HPDE6-E6E7 (cell line): ENCODE measurements at regions not wholly inside any gene's neighbourhood (a gene's known extent, or its start where the extent isn't known, plus 50 kb on each side); places are given as distances from the start of the nearest gene placed in this dataset.
A peak's percentile ranks its signal among the peaks of the same experiment; 100 is the strongest.
"Not testable (repeated sequence)": the region's sequence is repeated elsewhere in the genome, so short reads cannot be mapped to it uniquely, and the experiment has no call there.

ENCODE experiments used
- DNase-seq: peaks from one replicate; pipeline ENCODE4 v3.0.0; 2011; ENCODE audit warnings: missing footprints; ENCODE audit errors: extremely low spot score

GRCh38 chr3:166324401-166324800 is 487.2 kb upstream of the BCHE start:
- no peak for DNase-seq

DNA sequence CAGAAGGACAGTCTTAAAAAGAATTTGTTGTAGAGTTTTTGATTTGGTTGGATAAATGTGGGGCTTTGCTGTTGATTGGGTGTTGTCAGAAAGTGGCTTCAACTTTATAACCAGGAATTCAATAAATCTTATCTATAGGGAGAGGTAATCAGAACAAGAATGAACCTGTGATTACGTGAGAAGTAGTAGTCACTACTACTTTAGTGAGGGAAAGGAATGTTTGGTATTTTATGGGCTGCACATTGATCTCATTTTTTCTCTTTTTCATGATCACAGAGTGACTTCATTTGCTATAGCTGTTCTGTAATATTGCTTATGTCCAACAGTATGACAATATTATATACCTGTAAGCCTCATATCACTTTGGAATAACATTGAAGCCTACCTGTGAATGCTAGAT is 485.2 kb upstream of the BCHE start:
- no peak for DNase-seq

DNA sequence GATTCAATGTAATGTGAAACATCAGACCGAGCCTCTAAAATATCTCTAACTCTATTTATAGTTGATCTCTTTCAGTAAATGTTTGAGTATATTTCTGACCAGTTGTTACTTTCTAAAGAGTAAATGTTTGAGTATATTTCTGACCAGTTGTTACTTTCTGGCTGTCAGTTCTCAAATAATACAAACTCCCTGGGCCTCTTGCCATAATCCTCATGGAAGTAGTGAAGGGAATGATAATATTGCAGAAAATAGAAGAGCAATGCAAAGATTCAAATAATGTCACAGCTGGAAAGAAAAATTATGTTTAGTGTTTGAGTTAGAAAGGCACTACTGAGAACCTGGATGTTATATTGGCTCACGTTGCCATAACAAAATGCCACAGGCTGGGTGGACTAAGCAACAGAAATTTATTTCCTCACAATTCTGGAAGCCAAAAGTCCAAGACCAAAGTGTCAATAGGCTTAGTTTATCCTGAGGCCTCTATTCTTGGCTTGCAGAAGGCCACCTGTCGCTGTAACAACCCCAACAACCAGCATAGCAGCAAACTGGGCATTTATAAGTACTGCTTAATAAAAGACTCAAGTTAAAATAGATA is 470.6 kb upstream of the BCHE start:
- no peak for DNase-seq

- no peak for DNase-seq
Measured at GRCh38 chr3:166304584-166304983, 467.4 kb upstream of the BCHE start.

DNA sequence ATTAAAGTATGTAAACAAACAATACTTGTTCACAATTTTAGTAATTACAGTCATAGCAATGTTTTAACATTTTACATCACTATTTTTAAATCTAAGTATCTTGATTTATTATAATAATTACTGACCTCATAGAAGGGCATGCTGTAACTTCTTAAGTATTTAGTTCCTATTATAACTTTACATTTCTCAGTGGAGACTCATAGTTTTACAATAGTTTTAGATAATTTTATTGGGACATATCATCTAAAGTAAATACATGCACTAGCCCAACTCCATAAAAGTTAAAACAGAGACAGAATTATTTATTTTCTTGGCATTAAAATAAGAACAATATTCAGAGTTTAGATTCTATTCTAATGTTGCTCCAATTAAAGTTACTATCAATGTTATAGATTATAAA is 466.5 kb upstream of the BCHE start:
- no peak for DNase-seq

- DNase-seq: no peak
Measured at GRCh38 chr3:166302331-166302730, 465.1 kb upstream of the BCHE start.

DNA sequence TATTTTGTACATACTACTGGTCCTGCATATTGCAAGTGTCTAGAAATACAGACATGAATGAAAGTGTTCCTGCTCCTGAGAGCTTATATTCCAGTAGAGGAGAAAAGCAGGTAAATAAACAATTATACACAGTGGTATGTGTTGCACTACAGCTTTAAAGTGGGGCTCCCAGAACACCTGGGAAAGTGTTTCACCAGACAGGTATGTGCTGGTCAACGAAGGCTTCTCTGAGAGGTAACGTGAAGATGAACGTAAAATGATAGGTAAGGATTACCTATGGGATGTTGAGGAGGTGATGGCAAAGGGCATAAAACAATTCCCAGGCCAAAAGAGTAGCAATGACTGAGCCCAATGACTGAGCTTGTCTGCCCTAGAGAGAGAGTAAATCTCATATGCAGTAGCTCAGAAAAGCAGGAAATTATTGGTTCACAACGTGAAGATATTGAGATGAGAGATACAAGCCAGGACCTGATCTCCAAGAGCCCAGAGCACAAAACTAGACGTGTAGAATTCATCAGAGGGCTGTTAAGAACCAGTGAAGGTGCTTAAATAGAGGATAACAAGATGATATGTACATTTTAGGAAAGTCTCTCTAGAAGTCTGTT is 459.1 kb upstream of the BCHE start:
- no peak for DNase-seq

DNA sequence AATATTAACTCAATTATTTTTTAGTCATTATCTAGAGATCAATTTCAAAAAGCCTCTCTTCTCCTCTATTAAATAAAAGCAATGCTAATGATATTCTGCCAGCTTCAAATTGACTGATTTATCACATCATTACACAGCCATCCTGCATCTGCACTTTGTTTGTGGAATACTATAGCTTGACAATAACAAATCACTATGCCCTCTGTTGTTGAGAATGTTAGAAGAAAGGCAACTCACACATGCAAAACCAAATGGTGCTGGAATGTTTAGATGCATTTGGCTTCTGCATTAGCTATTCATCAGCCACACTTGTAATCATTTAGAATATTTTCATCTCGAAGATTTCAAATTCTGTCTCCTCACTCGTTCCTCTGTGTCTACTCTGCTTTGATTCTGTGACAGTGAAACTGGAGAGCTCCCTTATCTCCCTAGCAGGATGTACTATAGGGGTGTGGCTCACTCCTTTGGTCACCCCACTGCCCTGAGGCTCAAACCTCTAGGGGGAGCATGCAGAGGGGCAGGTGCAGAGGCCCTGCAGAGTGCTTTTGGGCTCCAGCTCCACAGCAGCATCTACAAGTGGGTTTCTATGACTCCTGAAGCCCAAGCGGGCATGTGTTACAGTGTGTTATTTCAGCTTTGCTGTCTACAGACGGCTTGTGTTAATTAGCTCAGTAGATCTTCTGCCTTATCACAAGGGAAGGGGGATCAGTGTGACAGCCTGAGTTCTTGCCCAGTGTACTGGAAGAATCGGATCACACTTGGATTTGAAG is 454.1 kb upstream of the BCHE start:
- no peak for DNase-seq

- DNase-seq: peak; percentile 36
Measured at GRCh38 chr3:166285001-166285400, 447.8 kb upstream of the BCHE start.

GRCh38 chr3:166283840-166284239 is 446.6 kb upstream of the BCHE start:
- peak; percentile 16 for DNase-seq

GRCh38 chr3:166282931-166283330 is 445.7 kb upstream of the BCHE start:
- DNase-seq: no peak

- no peak for DNase-seq
Measured at GRCh38 chr3:166279636-166280035, 442.4 kb upstream of the BCHE start.

DNA sequence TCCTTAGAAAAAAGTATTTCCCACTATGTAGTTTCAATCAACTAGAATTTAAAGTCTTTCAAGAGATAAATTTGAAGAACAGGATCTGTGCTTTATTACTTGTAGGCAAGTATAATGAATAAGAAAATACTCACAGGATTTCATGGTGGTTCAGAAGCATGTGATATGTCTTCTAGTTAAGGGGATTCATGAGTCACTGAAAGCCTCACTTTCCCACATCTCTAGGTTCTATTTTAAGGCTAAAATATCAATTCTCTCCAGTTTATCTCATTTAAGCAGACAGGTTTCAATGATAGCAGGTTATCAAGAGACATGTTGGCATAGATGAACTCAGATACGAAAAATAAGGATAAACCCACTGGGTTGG is 437.8 kb upstream of the BCHE start:
- DNase-seq: no peak

DNA sequence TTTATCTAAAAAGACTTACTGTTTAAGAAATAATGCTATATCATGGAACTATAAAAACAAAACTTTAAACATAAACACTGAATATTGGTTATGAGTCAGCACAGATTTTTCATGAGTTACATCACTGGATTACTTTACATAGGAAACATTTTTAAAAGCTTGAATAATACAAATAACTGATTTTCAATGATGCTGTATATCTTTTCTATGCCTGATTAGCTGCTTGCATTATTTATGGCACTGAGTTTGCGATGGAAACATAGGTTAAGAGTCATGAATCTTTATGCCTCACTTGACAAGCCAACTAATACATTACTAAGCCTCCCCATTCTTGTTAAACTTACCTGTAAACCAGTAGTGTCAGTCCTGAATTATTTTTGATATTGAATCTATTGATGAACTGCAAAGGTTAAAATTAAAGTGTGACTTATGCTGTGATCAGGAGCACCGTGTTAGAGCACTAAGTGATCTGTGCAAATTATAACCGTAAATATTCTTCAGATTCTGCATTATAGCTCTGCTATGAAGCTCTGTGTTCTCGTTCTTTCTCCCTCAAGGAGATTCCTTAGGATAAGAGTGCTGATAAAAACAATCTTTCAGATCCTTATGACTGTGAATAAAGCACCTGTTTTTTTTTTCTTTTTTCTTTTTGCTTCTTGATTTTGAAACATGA is 437.3 kb upstream of the BCHE start:
- no peak for DNase-seq

GRCh38 chr3:166270429-166270828 is 433.2 kb upstream of the BCHE start:
- DNase-seq: no peak

GRCh38 chr3:166265153-166265552 is 427.9 kb upstream of the BCHE start:
- DNase-seq: no peak

DNA sequence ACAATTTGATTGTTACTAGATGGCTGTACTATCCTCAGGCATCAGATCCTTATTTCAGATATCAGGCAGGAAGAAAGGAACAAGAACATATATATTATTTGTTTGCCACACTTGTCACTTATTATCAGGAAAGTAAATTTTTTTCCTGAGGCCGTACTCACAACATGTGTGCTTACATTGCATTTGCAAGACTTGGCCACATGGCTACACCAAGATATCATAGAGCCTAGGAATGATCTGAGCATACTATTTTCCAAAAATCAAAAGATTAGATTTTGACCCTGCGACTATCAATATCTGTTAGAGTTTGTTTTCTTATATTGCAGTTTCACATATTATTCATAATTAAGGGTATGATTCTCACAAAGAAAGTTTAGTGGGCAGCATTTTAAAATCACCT is 426.2 kb upstream of the BCHE start:
- no peak for DNase-seq

DNA sequence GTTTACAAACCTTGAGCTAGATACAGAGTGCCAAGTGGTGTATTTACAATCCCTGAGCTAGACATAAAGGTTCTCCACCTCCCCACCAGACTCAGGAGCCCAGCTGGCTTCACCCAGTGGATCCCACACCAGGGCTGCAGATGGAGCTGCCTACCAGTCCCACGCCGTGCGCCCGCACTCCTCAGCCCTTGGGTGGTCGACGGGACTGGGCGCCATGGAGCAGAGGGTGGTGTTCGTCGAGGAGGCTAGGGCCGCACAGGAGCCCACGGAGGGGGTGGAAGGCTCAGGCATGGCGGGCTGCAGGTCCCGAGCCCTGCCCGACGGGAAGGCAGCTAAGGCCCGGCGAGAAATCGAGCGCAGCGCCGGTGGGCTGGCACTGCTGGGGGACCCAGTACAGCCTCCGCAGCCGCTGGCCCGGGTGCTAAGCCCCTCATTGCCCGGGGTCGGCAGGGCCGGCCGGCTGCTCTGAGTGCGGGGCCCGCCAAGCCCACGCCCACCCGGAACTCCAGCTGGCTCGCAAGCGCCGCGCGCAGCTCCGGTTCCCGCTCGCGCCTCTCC is 421.1 kb upstream of the BCHE start:
- not testable (repeated sequence) for DNase-seq

DNA sequence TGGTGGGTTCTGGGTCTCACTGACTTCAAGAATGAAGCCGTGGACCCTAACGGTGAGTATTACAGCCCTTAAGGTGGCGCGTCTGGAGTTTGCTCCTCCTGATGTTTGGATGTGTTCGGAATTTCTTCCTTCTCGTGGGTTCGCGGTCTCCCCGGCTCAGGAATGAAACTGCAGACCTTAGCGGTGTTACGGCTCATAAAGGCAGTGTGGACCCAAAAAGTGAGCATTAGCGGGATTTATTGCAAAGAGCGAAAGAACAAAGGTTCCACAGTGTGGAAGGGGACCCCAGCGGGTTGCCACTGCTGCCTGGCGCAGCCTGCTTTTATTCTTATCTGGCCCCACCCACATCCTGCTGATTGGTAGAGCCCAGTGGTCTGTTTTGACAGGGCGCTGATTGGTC is 420.5 kb upstream of the BCHE start:
- DNase-seq: no peak

DNA sequence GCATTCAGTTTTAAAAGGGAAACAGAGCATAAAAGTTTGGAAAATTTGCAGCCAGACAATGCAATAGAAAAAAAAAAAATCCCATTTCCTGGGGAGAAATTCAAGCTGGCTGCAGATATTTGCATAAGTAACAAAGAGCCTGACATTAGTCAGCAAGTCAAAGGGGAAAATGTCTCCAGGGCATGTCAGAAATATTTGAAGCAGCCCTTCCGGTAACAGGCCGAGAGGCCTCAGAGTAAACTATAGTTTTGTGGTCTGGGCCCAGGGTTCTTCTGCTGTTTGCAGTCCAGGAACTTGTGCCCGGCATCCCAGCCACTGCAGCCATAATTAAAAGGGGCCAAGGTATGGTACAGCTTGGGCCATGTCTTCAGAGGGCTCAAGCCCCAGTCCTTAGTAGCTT is 411.6 kb upstream of the BCHE start:
- DNase-seq: no peak

DNA sequence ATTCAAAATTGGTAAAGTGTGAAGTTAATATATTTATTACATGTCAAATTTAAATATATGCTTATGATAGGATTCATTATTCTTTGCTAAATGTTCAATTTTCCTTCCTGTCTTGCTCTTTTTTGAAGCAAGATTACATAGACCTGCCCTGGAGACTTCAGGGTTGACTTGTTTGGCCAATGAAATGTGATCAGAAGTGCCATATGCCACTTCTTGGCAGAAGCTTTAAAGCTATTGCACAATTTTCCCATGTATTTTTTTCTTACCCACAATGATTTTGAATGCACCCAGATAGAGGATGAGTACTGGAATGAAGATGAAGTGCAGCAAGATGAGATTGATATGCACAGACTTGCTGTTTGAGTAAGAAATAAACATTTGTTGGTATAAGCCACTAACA is 406.3 kb upstream of the BCHE start:
- DNase-seq: no peak

DNA sequence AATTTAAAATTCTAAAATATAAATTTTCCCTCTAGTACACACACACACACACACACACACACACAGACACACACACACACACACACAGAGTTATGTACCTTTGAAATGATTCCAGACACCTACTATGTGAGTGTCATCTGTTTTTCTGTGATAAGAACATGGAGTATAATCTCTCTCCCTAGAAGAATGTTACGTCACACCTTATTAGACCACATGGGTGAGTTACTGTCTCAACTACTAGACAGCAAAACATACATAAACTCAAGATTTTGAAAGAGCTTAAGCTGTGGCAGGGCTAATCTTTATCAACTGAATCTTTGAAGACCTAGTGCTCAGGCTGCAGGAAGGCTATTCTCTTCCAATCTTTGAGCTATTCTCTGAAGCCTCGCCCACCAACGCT is 385.9 kb upstream of the BCHE start:
- DNase-seq: no peak

DNA sequence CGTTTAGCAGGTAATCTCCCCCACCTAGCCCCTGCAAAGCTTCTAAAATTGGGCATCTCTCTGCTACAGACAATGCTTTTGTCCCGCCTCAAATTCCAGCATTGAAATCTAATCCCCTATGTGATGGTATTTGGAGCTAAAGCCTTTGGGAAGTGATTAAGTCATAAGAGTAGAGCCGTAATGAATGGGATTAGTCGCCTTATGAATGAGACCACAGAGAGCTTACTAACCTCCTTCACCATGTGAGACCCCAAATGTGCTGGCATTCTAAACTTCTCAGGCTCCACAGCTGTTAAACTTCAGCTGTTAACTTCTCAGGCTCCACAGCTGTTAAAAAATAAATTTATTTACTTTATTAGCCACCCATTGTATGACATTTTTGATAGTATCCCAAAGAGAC is 374.2 kb upstream of the BCHE start:
- DNase-seq: no peak
